Activated CD4-positive, CD25-positive, alpha-beta regulatory T cell treated with anti-CD3 and anti-CD28 coated beads, Interleukin-2, amount 50 U/mL, for 16 hours (primary cell): ENCODE measurements at regions not wholly inside any gene's neighbourhood (a gene's known extent, or its start where the extent isn't known, plus 50 kb on each side); places are given as distances from the start of the nearest gene placed in this dataset.
A peak's percentile ranks its signal among the peaks of the same experiment; 100 is the strongest.

Source experiments
- DNase-seq: peaks from one replicate; pipeline ENCODE4 v3.0.0-alpha.2; 2020; ENCODE audit warnings: low read depth, low spot score

GRCh38 chr16:14362774-14363371 is 267.2 kb downstream of the PARN start:
- DNase-seq = no peak

- no peak for DNase-seq
These were observed 269.6 kb downstream of the PARN start for GRCh38 chr16:14360326-14361037.

GRCh38 chr16:14358697-14359305 is 271.3 kb downstream of the PARN start:
- no peak for DNase-seq

GRCh38 chr16:14357328-14357727 is 272.7 kb downstream of the PARN start:
- DNase-seq = no peak

GRCh38 chr16:14356064-14356463 is 274.0 kb downstream of the PARN start:
- DNase-seq = no peak

GRCh38 chr16:14354561-14355351 is 275.3 kb downstream of the PARN start:
- DNase-seq = peak; percentile 3

- no peak for DNase-seq
These were observed 276.7 kb downstream of the PARN start for GRCh38 chr16:14353340-14353739.

- DNase-seq = no peak
These were observed 278.4 kb downstream of the PARN start for GRCh38 chr16:14351647-14352046.

GRCh38 chr16:14350626-14351025 is 279.4 kb downstream of the PARN start:
- no peak for DNase-seq

- DNase-seq = no peak
These were observed 279.0 kb downstream of the MRTFB start for GRCh38 chr16:14350081-14350480.

- no peak for DNase-seq
These were observed 276.6 kb downstream of the MRTFB start for GRCh38 chr16:14347706-14348105.

- DNase-seq = no peak
These were observed 275.4 kb downstream of the MRTFB start for GRCh38 chr16:14346278-14347142.

- no peak for DNase-seq
These were observed 274.5 kb downstream of the MRTFB start for GRCh38 chr16:14345512-14346115.

- no peak for DNase-seq
These were observed 273.8 kb downstream of the MRTFB start for GRCh38 chr16:14344945-14345344.

- no peak for DNase-seq
These were observed 273.2 kb downstream of the MRTFB start for GRCh38 chr16:14344292-14344691.

- DNase-seq = no peak
These were observed 270.5 kb downstream of the MRTFB start for GRCh38 chr16:14341324-14342225.

- DNase-seq = no peak
These were observed 268.6 kb downstream of the MRTFB start for GRCh38 chr16:14339694-14340093.

GRCh38 chr16:14338969-14339368 is 267.9 kb downstream of the MRTFB start:
- no peak for DNase-seq

GRCh38 chr16:14338236-14338635 is 267.1 kb downstream of the MRTFB start:
- DNase-seq = no peak
